Lower leg skin (tissue), 4 donors: ENCODE measurements at regions not wholly inside any gene's neighbourhood (a gene's known extent, or its start where the extent isn't known, plus 50 kb on each side); places are given as distances from the start of the nearest gene placed in this dataset.

Experiments used
- DNase-seq, 2 donors: peaks; one replicate each; pipeline ENCODE4 v3.0.0-alpha.2; 2019; ENCODE audit warnings: low spot score in 2 of 2
- H3K4me3 ChIP-seq: fragments of 200-600 bp; sonication (generic); 2 replicates; pipeline ENCODE4 v1.5.1; 2017; ENCODE audit warnings: mild to moderate bottlenecking, low read depth; ENCODE audit not compliant: poor library complexity, severe bottlenecking
- CTCF ChIP-seq, 3 donors: fragments of 450-650 bp; IDR thresholded peaks; one replicate each; pipeline ENCODE4 v1.5.1; 2016; ENCODE audit warnings: antibody characterized with exemption in 3 of 3, mild to moderate bottlenecking in 3 of 3, moderate library complexity in 2 of 3
- POLR2A ChIP-seq, 2 donors: fragments of 450-650 bp; IDR thresholded peaks; one replicate each; pipeline ENCODE4 v1.6.1; 2016 to 2017; ENCODE audit warnings: antibody characterized with exemption in 2 of 2, mild to moderate bottlenecking in 1 of 2, moderate library complexity in 1 of 2
- WGBS, 2 donors: methylation state at CpG; one replicate each; pipeline ENCODE4 v1.1.5; 2018; 5-methylcytosine and 5-hydroxymethylcytosine counted together
- intact Hi-C: fragments of 100-400 bp; cut with DNase I; formaldehyde crosslinking; loops from one replicate; pipeline ENCODE4 v1.15.0; 2023; ENCODE audit warnings: low total_unique reads

GRCh38 chr2:118169359-118170005, 81.2 kb downstream of the INSIG2 start:
- TF ChIP-seq CTCF (IDR thresholded peaks at IDR 0.05), result no peak
- no peak for TF ChIP-seq POLR2A (IDR thresholded peaks at IDR 0.05)
- DNase-seq, result peak; percentile 34 to 87
- intact Hi-C loops, result loop anchor here (5.0 kb wide), 1 partner anchor 823 kb away; no protein-coding TSS in a partner anchor
- whole genome bisulfite sequencing, 2 donors, result 24 to 33% methylated on average over 6 of the region's 6 CpGs
- no peak overlapping the region for H3K4me3 ChIP-seq

DNA sequence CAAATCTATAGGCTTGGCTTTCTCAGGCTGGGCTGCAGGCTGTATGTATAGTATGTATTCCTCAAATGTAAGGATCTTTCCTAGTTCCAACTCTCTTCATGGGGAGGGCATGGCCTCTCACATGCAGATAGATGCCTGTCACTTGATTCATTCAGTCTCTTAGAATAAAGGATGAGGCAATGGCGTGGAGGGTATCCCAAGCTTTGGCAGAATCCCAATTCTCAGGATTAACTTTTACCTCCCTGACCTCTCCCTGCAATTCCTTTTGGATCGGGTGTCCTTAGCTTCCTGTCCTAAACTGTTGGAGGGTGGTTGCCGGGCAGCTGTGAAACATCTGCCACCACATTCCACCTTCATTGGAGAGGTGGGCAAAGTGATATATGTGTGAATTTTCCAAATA, 80.3 kb downstream of the INSIG2 start:
- no peak for DNase-seq
- 66 to 80% methylated on average over 3 of the region's 3 CpGs for WGBS, 2 donors
- TF ChIP-seq CTCF (IDR thresholded peaks at IDR 0.05) (no peak), POLR2A (IDR thresholded peaks at IDR 0.05) (no peak)

DNA sequence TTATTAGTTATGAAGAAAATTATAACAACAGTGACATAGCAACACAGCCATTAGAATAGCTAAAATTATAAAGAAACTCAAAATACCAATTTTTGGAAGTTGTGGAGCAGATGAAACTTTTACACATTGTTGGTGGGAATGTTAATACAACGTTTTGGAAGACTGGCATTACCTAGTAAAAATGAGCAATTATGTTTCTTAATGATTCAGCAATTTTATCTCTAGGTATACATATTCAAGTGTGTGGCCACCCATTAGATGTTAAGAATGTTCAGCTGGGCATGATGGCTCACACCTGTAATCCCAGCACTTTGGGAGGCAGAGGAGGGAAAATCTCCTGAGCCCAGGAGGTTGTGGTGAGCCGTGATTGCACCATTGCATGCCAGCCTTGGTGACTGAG, 78.8 kb downstream of the INSIG2 start:
- H3K4me3 ChIP-seq, result no peak overlapping the region
- intact Hi-C loops, result no loop called here
- TF ChIP-seq CTCF (IDR thresholded peaks at IDR 0.05) (no peak), POLR2A (IDR thresholded peaks at IDR 0.05) (no peak)
- no peak for DNase-seq
- WGBS, 2 donors, result 62 to 67% methylated on average over 2 of the region's 2 CpGs

More for the DNA sequence above, 80.3 kb downstream of the INSIG2 start:
- H3K4me3 ChIP-seq, result no peak overlapping the region
- intact Hi-C loops, result no loop called here

GRCh38 chr2:118166242-118166641, 78.0 kb downstream of the INSIG2 start:
- H3K4me3 ChIP-seq, result no peak overlapping the region
- no peak for DNase-seq
- intact Hi-C loops, result no loop called here
- TF ChIP-seq POLR2A (IDR thresholded peaks at IDR 0.05), result no peak
- TF ChIP-seq CTCF (IDR thresholded peaks at IDR 0.05), result no peak

- H3K4me3 ChIP-seq, result no peak overlapping the region
- DNase-seq, result no peak
- TF ChIP-seq POLR2A (IDR thresholded peaks at IDR 0.05) (no peak), CTCF (IDR thresholded peaks at IDR 0.05) (no peak)
- WGBS, 2 donors, result 90 to 96% methylated on average over 2 of the region's 2 CpGs
- intact Hi-C loops, result no loop called here
Observed at GRCh38 chr2:118165595-118165994, 77.3 kb downstream of the INSIG2 start.
